RWPE2 (cell line): ENCODE measurements at regions not wholly inside any gene's neighbourhood (a gene's known extent, or its start where the extent isn't known, plus 50 kb on each side); places are given as distances from the start of the nearest gene placed in this dataset.

Source experiments
- ATAC-seq: fragments of 200-7000 bp; cut with Tn5 transposase; 3 replicates; pipeline ENCODE4 v1.9.1; 2021; ENCODE audit warnings: low read depth
- DNase-seq: peaks from one replicate; pipeline ENCODE4 v3.0.0-alpha.2; 2020; ENCODE audit warnings: low spot score
- H3K27ac ChIP-seq: fragments of 450-650 bp; 2 replicates; pipeline ENCODE4 v1.5.1; 2017; ENCODE audit warnings: mild to moderate bottlenecking; ENCODE audit not compliant: poor library complexity, severe bottlenecking
- H3K27me3 ChIP-seq: fragments of 250-450 bp; sonication (Bioruptor Pico); 2 replicates; pipeline ENCODE4 v1.5.1; 2021; ENCODE audit warnings: mild to moderate bottlenecking, moderate library complexity; ENCODE audit not compliant: insufficient read depth, poor library complexity, severe bottlenecking
- H3K36me3 ChIP-seq: fragments of 250-450 bp; sonication (Bioruptor Pico); 2 replicates; pipeline ENCODE4 v1.5.1; 2020; ENCODE audit warnings: low read depth, mild to moderate bottlenecking, moderate library complexity
- H3K4me1 ChIP-seq: fragments of 250-450 bp; sonication (Bioruptor Pico); 2 replicates; pipeline ENCODE4 v1.5.1; 2021; ENCODE audit warnings: mild to moderate bottlenecking, moderate library complexity; ENCODE audit not compliant: insufficient read depth, poor library complexity, severe bottlenecking
- H3K4me3 ChIP-seq: fragments of 250-450 bp; sonication (Bioruptor Pico); 2 replicates; pipeline ENCODE4 v1.5.1; 2021; ENCODE audit warnings: mild to moderate bottlenecking, moderate library complexity; ENCODE audit not compliant: severe bottlenecking
- H3K9me3 ChIP-seq: fragments of 250-450 bp; sonication (Bioruptor Pico); 2 replicates; pipeline ENCODE4 v1.5.1; 2021; ENCODE audit warnings: mild to moderate bottlenecking, moderate library complexity; ENCODE audit not compliant: severe bottlenecking
- CTCF ChIP-seq: fragments of 450-650 bp; IDR thresholded peaks from one replicate; pipeline ENCODE4 v1.5.1; 2017; ENCODE audit warnings: mild to moderate bottlenecking, moderate library complexity; ENCODE audit not compliant: poor library complexity, severe bottlenecking

- H3K4me1 ChIP-seq, result peaks cover 34% of the 10 kb centered on the region
These were observed 74.9 kb downstream of the C9orf152 start for GRCh38 chr9:110133059-110133458.

GRCh38 chr9:110133608-110134210, 74.2 kb downstream of the C9orf152 start:
- DNase-seq (no peak), ATAC-seq (peak; percentile 92)
- H3K9me3 ChIP-seq, result no peaks in the 10 kb centered on the region
- peaks cover 34% of the 10 kb centered on the region for H3K36me3 ChIP-seq
- no peak for TF ChIP-seq CTCF
- peaks cover 34% of the 10 kb centered on the region for H3K4me1 ChIP-seq
- no peaks in the 10 kb centered on the region for H3K27me3 ChIP-seq
- H3K4me3 ChIP-seq, result no peak overlapping the region
- H3K27ac ChIP-seq, result peak overlapping the region; percentile 62

More at GRCh38 chr9:110133059-110133458, 74.9 kb downstream of the C9orf152 start:
- H3K27ac ChIP-seq, result peak overlapping the region; percentile 62
- peaks cover 27% of the 10 kb centered on the region for H3K36me3 ChIP-seq
- no peaks in the 10 kb centered on the region for H3K27me3 ChIP-seq
- no peak for TF ChIP-seq CTCF
- no peaks in the 10 kb centered on the region for H3K9me3 ChIP-seq
- no peak for ATAC-seq
- DNase-seq, result no peak
- no peak overlapping the region for H3K4me3 ChIP-seq

- H3K4me3 ChIP-seq, result no peak overlapping the region
- H3K4me1 ChIP-seq, result peaks cover 46% of the 10 kb centered on the region
- H3K36me3 ChIP-seq, result peaks cover 53% of the 10 kb centered on the region
- H3K27ac ChIP-seq, result no peak overlapping the region
- TF ChIP-seq CTCF, result no peak
- DNase-seq, result no peak
- ATAC-seq, result no peak
- no peaks in the 10 kb centered on the region for H3K27me3 ChIP-seq
- no peaks in the 10 kb centered on the region for H3K9me3 ChIP-seq
These were observed 72.1 kb downstream of the C9orf152 start for GRCh38 chr9:110135846-110136245.

- TF ChIP-seq CTCF, result no peak
- Histone ChIP-seq H3K4me3 (no peak overlapping the region), H3K4me1 (peaks cover 46% of the 10 kb centered on the region), H3K36me3 (peaks cover 53% of the 10 kb centered on the region), H3K27ac (no peak overlapping the region), H3K27me3 (no peaks in the 10 kb centered on the region), H3K9me3 (no peaks in the 10 kb centered on the region)
- DNase-seq (no peak), ATAC-seq (no peak)
These were observed 71.2 kb downstream of the C9orf152 start for GRCh38 chr9:110136802-110137201.

GRCh38 chr9:110140276-110140675, 67.7 kb downstream of the C9orf152 start:
- TF ChIP-seq CTCF, result no peak
- H3K27ac ChIP-seq, result peak overlapping the region; percentile 71
- no peaks in the 10 kb centered on the region for H3K27me3 ChIP-seq
- no peak overlapping the region for H3K4me3 ChIP-seq
- H3K36me3 ChIP-seq, result peaks cover 56% of the 10 kb centered on the region
- ATAC-seq (no peak), DNase-seq (no peak)
- H3K9me3 ChIP-seq, result no peaks in the 10 kb centered on the region
- peaks cover 32% of the 10 kb centered on the region for H3K4me1 ChIP-seq
